GM12892 (cell line): ENCODE measurements at regions not wholly inside any gene's neighbourhood (a gene's known extent, or its start where the extent isn't known, plus 50 kb on each side); places are given as distances from the start of the nearest gene placed in this dataset.

ENCODE experiments used
- POLR2A ChIP-seq: IDR thresholded peaks from 2 replicates; pipeline ENCODE4 v1.6.1; 2011; ENCODE audit warnings: low read depth, low read length, control low read depth
- POLR2AphosphoS5 ChIP-seq: IDR thresholded peaks from 2 replicates; pipeline ENCODE4 v1.6.1; 2011; ENCODE audit warnings: low read depth, low read length, control low read depth

DNA sequence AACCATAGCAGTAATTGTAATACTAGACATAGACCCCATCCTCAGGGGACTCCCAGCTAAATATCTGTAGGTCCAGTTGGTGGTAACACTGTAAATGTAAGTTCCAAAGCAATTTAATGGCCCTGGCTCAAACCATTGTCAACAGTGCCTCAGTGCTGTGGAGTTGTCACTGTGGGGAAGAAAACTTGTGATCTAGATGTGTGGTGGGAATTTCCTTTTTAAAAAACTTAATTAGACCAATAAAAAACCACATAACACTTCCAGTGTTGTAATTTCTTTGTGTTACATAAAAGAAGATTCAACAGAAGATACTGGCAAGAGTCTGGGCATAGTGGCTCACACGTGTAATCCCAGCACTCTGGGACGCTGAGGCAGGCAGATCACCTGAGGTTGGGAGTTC, 138.6 kb upstream of the UMPS start:
- TF ChIP-seq POLR2A, result no peak
- no peak for TF ChIP-seq POLR2AphosphoS5
